HG03039 (cell line): ENCODE measurements at regions not wholly inside any gene's neighbourhood (a gene's known extent, or its start where the extent isn't known, plus 50 kb on each side); places are given as distances from the start of the nearest gene placed in this dataset.
"Not testable (repeated sequence)": the region's sequence is repeated elsewhere in the genome, so short reads cannot be mapped to it uniquely, and the experiment has no call there.

Experiments used
- ATAC-seq: cut with Tn5 transposase; IDR thresholded peaks from one replicate; pipeline ENCODE4 v1.9.1; 2021; ENCODE audit warnings: mild to moderate bottlenecking, moderate library complexity; ENCODE audit not compliant: unreplicated experiment

GRCh38 chr10:117838500-117839498, 207.9 kb downstream of the RAB11FIP2 start:
- ATAC-seq: not testable (repeated sequence)

- ATAC-seq: not testable (repeated sequence)
Observed at GRCh38 chr10:117856426-117856825, 190.3 kb downstream of the RAB11FIP2 start.

- ATAC-seq: no peak
Observed at GRCh38 chr10:117860135-117860534, 186.6 kb downstream of the RAB11FIP2 start.

- ATAC-seq: no peak
Observed at GRCh38 chr10:117860823-117861222, 185.9 kb downstream of the RAB11FIP2 start.

GRCh38 chr10:117861329-117861728, 185.4 kb downstream of the RAB11FIP2 start:
- no peak for ATAC-seq

- ATAC-seq: no peak
Observed at GRCh38 chr10:117863771-117864170, 183.0 kb downstream of the RAB11FIP2 start.

- no peak for ATAC-seq
Observed at GRCh38 chr10:117865945-117866344, 180.8 kb downstream of the RAB11FIP2 start.

GRCh38 chr10:117868151-117868550, 178.6 kb downstream of the RAB11FIP2 start:
- ATAC-seq: no peak

GRCh38 chr10:117875793-117876192, 170.9 kb downstream of the RAB11FIP2 start:
- no peak for ATAC-seq

GRCh38 chr10:117876210-117876609, 170.5 kb downstream of the RAB11FIP2 start:
- ATAC-seq: no peak

GRCh38 chr10:117878626-117879025, 168.1 kb downstream of the RAB11FIP2 start:
- no peak for ATAC-seq

GRCh38 chr10:117884093-117884492, 162.6 kb downstream of the RAB11FIP2 start:
- ATAC-seq: no peak

- no peak for ATAC-seq
Observed at GRCh38 chr10:117884592-117884991, 162.1 kb downstream of the RAB11FIP2 start.

- no peak for ATAC-seq
Observed at GRCh38 chr10:117885206-117885829, 161.4 kb downstream of the RAB11FIP2 start.

GRCh38 chr10:117886766-117887165, 160.0 kb downstream of the RAB11FIP2 start:
- ATAC-seq: no peak

GRCh38 chr10:117889664-117890063, 157.1 kb downstream of the RAB11FIP2 start:
- ATAC-seq: no peak

GRCh38 chr10:117892681-117893220, 154.0 kb downstream of the RAB11FIP2 start:
- ATAC-seq: no peak

- no peak for ATAC-seq
Observed at GRCh38 chr10:117894339-117894738, 152.4 kb downstream of the RAB11FIP2 start.

GRCh38 chr10:117896517-117896916, 150.2 kb downstream of the RAB11FIP2 start:
- ATAC-seq: no peak

- ATAC-seq: no peak
Observed at GRCh38 chr10:117899181-117899683, 147.5 kb downstream of the RAB11FIP2 start.

- ATAC-seq: no peak
Observed at GRCh38 chr10:117900280-117900679, 146.5 kb downstream of the RAB11FIP2 start.
